HEK293 (cell line): ENCODE measurements at regions not wholly inside any gene's neighbourhood (a gene's known extent, or its start where the extent isn't known, plus 50 kb on each side); places are given as distances from the start of the nearest gene placed in this dataset.

Experiments used
- HOXD13 ChIP-seq: sonication (generic); formaldehyde crosslinking; IDR thresholded peaks from 2 replicates; pipeline ENCODE4 v1.8.0; 2022; ENCODE audit warnings: missing genetic modification reagents, borderline replicate concordance
- KLF10 ChIP-seq: fragments of 450-650 bp; IDR thresholded peaks from 2 replicates; pipeline ENCODE4 v1.5.1; 2018; ENCODE audit warnings: missing biosample characterization, mild to moderate bottlenecking, missing genetic modification characterization
- ZFP37 ChIP-seq: fragments of 450-650 bp; formaldehyde crosslinking; IDR thresholded peaks from 2 replicates; pipeline ENCODE4 v1.5.1; 2016; ENCODE audit warnings: missing biosample characterization, missing genetic modification characterization
- ZNF138 ChIP-seq: fragments of 450-650 bp; formaldehyde crosslinking; IDR thresholded peaks from 2 replicates; pipeline ENCODE4 v1.5.1; 2016; ENCODE audit warnings: missing biosample characterization, missing genetic modification characterization, borderline replicate concordance
- ZNF184 ChIP-seq: fragments of 450-650 bp; IDR thresholded peaks from 2 replicates; pipeline ENCODE4 v1.5.1; 2018; ENCODE audit warnings: missing biosample characterization, mild to moderate bottlenecking, missing genetic modification characterization
- TF ChIP-seq, protein P1 (sequence below): fragments of 450-650 bp; formaldehyde crosslinking; IDR thresholded peaks from 2 replicates; pipeline ENCODE4 v1.5.1; 2016; ENCODE audit warnings: missing biosample characterization, missing genetic modification characterization
- TF ChIP-seq, protein P2 (sequence below): fragments of 450-650 bp; formaldehyde crosslinking; IDR thresholded peaks from 2 replicates; pipeline ENCODE4 v1.5.1; 2016; ENCODE audit warnings: missing biosample characterization, missing genetic modification characterization
- TF ChIP-seq, protein P3 (sequence below): IDR thresholded peaks from 2 replicates; pipeline ENCODE4 v1.6.1; 2011; ENCODE audit warnings: mild to moderate bottlenecking, low read depth, low read length, borderline replicate concordance
- TF ChIP-seq, protein P4 (sequence below): fragments of 450-650 bp; formaldehyde crosslinking; IDR thresholded peaks from 2 replicates; pipeline ENCODE4 v1.5.1; 2016; ENCODE audit warnings: missing biosample characterization, missing genetic modification characterization

DNA sequence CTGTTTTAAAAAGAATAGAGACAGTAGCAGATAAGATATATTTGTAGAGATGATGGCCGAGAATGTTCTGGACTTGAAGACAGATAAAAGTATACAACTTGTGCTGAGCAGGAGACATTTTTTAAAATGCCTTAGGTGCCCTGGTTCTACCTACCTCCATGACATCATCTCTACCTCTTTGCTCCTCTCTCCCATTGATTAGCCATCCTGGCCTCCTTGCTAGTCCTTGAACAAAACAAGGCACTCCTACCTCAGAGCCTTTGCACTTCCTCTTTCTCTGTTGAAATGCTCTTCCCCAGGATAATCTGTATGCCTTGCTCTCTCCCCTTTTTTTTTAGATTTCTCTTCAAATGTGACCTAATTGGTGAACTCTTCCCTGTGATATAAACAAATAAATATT lies 92.6 kb upstream of the MAGI3 start:
- TF ChIP-seq, protein P1, sequence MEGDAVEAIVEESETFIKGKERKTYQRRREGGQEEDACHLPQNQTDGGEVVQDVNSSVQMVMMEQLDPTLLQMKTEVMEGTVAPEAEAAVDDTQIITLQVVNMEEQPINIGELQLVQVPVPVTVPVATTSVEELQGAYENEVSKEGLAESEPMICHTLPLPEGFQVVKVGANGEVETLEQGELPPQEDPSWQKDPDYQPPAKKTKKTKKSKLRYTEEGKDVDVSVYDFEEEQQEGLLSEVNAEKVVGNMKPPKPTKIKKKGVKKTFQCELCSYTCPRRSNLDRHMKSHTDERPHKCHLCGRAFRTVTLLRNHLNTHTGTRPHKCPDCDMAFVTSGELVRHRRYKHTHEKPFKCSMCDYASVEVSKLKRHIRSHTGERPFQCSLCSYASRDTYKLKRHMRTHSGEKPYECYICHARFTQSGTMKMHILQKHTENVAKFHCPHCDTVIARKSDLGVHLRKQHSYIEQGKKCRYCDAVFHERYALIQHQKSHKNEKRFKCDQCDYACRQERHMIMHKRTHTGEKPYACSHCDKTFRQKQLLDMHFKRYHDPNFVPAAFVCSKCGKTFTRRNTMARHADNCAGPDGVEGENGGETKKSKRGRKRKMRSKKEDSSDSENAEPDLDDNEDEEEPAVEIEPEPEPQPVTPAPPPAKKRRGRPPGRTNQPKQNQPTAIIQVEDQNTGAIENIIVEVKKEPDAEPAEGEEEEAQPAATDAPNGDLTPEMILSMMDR (tag by site-specific recombination) = no peak
- TF ChIP-seq, protein P2, sequence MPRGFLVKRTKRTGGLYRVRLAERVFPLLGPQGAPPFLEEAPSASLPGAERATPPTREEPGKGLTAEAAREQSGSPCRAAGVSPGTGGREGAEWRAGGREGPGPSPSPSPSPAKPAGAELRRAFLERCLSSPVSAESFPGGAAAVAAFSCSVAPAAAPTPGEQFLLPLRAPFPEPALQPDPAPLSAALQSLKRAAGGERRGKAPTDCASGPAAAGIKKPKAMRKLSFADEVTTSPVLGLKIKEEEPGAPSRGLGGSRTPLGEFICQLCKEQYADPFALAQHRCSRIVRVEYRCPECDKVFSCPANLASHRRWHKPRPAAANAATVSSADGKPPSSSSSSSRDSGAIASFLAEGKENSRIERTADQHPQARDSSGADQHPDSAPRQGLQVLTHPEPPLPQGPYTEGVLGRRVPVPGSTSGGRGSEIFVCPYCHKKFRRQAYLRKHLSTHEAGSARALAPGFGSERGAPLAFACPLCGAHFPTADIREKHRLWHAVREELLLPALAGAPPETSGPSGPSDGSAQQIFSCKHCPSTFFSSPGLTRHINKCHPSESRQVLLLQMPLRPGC (tag by site-specific recombination) = no peak
- TF ChIP-seq HOXD13 (CRISPR knock-in tag) (no peak), ZFP37 (no peak), ZNF184 (tag by site-specific recombination) (no peak), ZNF138 (tag by site-specific recombination) (no peak), KLF10 (tag by site-specific recombination) (no peak)
- TF ChIP-seq, protein P3, sequence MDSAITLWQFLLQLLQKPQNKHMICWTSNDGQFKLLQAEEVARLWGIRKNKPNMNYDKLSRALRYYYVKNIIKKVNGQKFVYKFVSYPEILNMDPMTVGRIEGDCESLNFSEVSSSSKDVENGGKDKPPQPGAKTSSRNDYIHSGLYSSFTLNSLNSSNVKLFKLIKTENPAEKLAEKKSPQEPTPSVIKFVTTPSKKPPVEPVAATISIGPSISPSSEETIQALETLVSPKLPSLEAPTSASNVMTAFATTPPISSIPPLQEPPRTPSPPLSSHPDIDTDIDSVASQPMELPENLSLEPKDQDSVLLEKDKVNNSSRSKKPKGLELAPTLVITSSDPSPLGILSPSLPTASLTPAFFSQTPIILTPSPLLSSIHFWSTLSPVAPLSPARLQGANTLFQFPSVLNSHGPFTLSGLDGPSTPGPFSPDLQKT = no peak
- TF ChIP-seq, protein P4, sequence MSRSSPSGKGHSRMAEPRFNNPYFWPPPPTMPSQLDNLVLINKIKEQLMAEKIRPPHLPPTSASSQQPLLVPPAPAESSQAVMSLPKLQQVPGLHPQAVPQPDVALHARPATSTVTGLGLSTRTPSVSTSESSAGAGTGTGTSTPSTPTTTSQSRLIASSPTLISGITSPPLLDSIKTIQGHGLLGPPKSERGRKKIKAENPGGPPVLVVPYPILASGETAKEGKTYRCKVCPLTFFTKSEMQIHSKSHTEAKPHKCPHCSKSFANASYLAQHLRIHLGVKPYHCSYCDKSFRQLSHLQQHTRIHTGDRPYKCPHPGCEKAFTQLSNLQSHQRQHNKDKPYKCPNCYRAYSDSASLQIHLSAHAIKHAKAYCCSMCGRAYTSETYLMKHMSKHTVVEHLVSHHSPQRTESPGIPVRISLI (tag by site-specific recombination) = no peak
